ENCODE measurements at regions not wholly inside any gene's neighbourhood (a gene's known extent, or its start where the extent isn't known, plus 50 kb on each side); places are given as distances from the start of the nearest gene placed in this dataset.

DNA sequence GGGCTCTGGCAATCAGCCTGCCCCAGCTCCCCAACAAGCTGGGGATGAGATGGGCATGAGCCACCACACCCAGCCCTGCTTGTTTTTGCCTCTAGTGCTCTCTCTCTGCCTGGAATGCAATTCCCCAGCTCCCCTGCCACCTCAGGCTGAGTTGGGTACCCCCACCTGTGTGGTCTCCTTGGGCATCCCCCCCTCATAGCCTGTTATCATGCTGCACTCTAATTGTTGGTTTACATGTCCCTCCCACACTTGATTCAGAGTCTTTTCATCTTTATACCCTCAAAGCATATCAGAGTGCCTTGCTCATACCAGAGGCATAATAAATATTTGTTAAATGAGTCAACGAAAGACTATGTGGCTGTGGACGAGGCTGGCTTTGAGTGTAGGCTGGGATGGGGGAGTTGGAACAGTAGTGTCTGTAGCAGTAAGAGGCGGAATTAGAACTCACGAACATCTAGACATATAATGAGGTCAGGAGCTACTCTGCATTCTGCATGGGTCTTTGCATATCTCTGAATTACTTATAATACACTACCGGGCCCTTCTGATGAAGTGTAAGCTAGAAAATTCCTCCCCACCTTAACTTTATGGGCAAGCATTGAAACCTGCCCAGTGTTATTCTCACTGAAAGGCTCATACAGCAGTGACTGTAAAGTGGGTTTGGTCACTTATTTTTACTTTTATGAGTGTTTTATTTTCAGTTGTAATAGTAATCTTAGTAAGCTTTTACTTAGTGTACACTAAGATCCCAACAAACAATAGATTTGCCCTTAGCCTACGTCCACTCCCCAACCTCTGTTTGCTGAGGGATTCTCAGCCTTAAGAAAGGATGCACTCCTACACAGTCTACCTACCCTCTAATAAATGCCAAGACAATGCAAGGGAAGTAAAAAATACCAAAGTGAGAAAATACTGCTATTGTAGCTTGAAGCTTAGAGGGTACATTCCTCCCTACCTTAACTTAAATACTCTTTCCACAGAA, 58.7 kb downstream of the EDN1 start:
- peaks cover 9% of the 10 kb centered on the region for H3K27me3 ChIP-seq (ENCODE audit: control insufficient read depth, insufficient read depth, low read length, poor library complexity, severe bottlenecking)
- Mint-ChIP-seq H3K4me1 (no peaks in the 10 kb centered on the region), H3K27ac (no peak overlapping the region), H3K4me3 (no peak overlapping the region), H3K27me3 (ENCODE audit: insufficient read depth) (peaks cover 15% of the 10 kb centered on the region), H3K9me3 (peaks cover 23% of the 10 kb centered on the region), H3K36me3 (ENCODE audit: low read depth) (no peaks in the 10 kb centered on the region)
- H3K9me3 ChIP-seq (ENCODE audit: control insufficient read depth, low read length), result peaks cover 24% of the 10 kb centered on the region
- no peaks in the 10 kb centered on the region for H3K4me1 ChIP-seq (ENCODE audit: control insufficient read depth, insufficient read depth, low read length)
- H3K27ac ChIP-seq (ENCODE audit: low read depth, low read length), result no peak overlapping the region
- H3K9ac ChIP-seq (ENCODE audit: extremely low read depth, low read length, poor library complexity, severe bottlenecking), result no peak overlapping the region
- 94% methylated on average over 6 of the region's 6 CpGs; no CpG with 5 or more reads in 1 of the 2 experiments for WGBS, 2 experiments (ENCODE audit: insufficient coverage in 1 of 2, insufficient read length in 1 of 2)
- H3K4me3 ChIP-seq (ENCODE audit: low read length), result no peak overlapping the region
- DNase-seq, result no peak
- TF ChIP-seq, protein P1, sequence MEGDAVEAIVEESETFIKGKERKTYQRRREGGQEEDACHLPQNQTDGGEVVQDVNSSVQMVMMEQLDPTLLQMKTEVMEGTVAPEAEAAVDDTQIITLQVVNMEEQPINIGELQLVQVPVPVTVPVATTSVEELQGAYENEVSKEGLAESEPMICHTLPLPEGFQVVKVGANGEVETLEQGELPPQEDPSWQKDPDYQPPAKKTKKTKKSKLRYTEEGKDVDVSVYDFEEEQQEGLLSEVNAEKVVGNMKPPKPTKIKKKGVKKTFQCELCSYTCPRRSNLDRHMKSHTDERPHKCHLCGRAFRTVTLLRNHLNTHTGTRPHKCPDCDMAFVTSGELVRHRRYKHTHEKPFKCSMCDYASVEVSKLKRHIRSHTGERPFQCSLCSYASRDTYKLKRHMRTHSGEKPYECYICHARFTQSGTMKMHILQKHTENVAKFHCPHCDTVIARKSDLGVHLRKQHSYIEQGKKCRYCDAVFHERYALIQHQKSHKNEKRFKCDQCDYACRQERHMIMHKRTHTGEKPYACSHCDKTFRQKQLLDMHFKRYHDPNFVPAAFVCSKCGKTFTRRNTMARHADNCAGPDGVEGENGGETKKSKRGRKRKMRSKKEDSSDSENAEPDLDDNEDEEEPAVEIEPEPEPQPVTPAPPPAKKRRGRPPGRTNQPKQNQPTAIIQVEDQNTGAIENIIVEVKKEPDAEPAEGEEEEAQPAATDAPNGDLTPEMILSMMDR (conservative IDR thresholded peaks at IDR 0.05), result no peak
- no peaks in the 10 kb centered on the region for H3K36me3 ChIP-seq (ENCODE audit: control insufficient read depth, insufficient read depth, low read length)

DNA sequence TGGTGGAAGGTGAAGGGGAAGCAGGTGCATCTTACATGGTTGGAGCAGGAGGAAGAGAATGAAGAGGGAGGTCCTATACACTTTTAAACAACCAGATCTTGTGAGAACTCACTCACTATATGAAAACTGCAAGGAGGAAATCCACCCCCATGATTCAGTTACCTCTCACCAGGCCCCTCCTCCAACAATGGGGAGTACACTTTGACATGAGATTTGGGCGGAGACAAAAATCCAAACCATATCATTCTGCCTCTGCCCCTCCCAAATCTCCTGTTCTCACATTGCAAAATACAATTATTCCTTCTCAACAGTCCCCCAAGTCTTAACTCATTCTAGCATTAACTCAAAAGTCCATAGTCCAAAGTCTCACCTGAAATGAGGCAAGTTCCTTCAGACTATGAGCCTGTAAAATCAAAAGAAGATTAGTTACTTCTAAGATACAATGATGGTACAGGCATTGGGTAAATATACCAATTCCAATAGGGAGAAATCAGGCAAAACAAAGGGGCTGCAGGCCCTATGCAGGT, 60.5 kb downstream of the EDN1 start:
- TF ChIP-seq, protein P1 (conservative IDR thresholded peaks at IDR 0.05), result no peak
- peaks cover 23% of the 10 kb centered on the region for H3K9me3 Mint-ChIP-seq
- Histone ChIP-seq H3K36me3 (ENCODE audit: control insufficient read depth, insufficient read depth, low read length) (no peaks in the 10 kb centered on the region), H3K4me3 (ENCODE audit: low read length) (no peak overlapping the region), H3K9me3 (ENCODE audit: control insufficient read depth, low read length) (peaks cover 24% of the 10 kb centered on the region), H3K27ac (ENCODE audit: low read depth, low read length) (no peak overlapping the region), H3K4me1 (ENCODE audit: control insufficient read depth, insufficient read depth, low read length) (no peaks in the 10 kb centered on the region), H3K9ac (ENCODE audit: extremely low read depth, low read length, poor library complexity, severe bottlenecking) (no peak overlapping the region), H3K27me3 (ENCODE audit: control insufficient read depth, insufficient read depth, low read length, poor library complexity, severe bottlenecking) (no peaks in the 10 kb centered on the region)
- DNase-seq, result no peak
- no peaks in the 10 kb centered on the region for H3K36me3 Mint-ChIP-seq (ENCODE audit: low read depth)
- 94% methylated on average over 1 of the region's 1 CpG; no CpG with 5 or more reads in 1 of the 2 experiments for WGBS, 2 experiments (ENCODE audit: insufficient coverage in 1 of 2, insufficient read length in 1 of 2)
- peaks cover 5% of the 10 kb centered on the region for H3K4me1 Mint-ChIP-seq
- no peak overlapping the region for H3K4me3 Mint-ChIP-seq
- no peak overlapping the region for H3K27ac Mint-ChIP-seq
- H3K27me3 Mint-ChIP-seq (ENCODE audit: insufficient read depth), result peaks cover 9% of the 10 kb centered on the region

DNA sequence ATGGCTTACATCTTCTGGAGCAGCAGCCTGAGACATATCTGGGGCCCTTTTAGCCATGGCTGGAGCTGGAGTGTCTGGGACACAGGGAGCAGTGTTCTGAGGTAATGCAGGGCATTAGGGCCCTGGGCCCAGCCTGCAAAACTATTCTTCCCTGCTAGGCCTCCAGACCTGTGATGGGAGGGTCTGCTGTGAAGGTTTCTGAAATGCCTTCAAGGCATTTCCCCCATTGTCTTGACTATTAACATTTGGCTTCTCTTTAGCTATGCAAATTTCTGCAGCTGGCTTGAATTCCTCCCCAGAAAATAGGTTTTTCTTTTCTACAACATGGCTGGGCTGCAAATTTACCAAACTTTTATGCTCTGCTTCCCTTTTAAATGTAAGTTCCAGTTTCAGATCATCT, 61.5 kb downstream of the EDN1 start:
- H3K27ac Mint-ChIP-seq, result no peak overlapping the region
- H3K27ac ChIP-seq (ENCODE audit: low read depth, low read length), result no peak overlapping the region

More for the DNA sequence above, 61.5 kb downstream of the EDN1 start:
- peaks cover 24% of the 10 kb centered on the region for H3K9me3 ChIP-seq (ENCODE audit: control insufficient read depth, low read length)
- no peak overlapping the region for H3K9ac ChIP-seq (ENCODE audit: extremely low read depth, low read length, poor library complexity, severe bottlenecking)
- Mint-ChIP-seq H3K4me1 (peaks cover 5% of the 10 kb centered on the region), H3K27me3 (ENCODE audit: insufficient read depth) (peaks cover 7% of the 10 kb centered on the region), H3K36me3 (ENCODE audit: low read depth) (no peaks in the 10 kb centered on the region), H3K9me3 (peaks cover 23% of the 10 kb centered on the region), H3K4me3 (no peak overlapping the region)
- DNase-seq, result no peak
- H3K4me3 ChIP-seq (ENCODE audit: low read length), result no peak overlapping the region
- TF ChIP-seq, protein P1 (conservative IDR thresholded peaks at IDR 0.05), result no peak
- H3K4me1 ChIP-seq (ENCODE audit: control insufficient read depth, insufficient read depth, low read length), result no peaks in the 10 kb centered on the region
- H3K27me3 ChIP-seq (ENCODE audit: control insufficient read depth, insufficient read depth, low read length, poor library complexity, severe bottlenecking), result no peaks in the 10 kb centered on the region
- no peaks in the 10 kb centered on the region for H3K36me3 ChIP-seq (ENCODE audit: control insufficient read depth, insufficient read depth, low read length)
